ENCODE measurements at regions not wholly inside any gene's neighbourhood (a gene's known extent, or its start where the extent isn't known, plus 50 kb on each side); places are given as distances from the start of the nearest gene placed in this dataset.
A peak's percentile ranks its signal among the peaks of the same experiment; 100 is the strongest.

- DNase-seq (ENCODE audit: extremely low read depth in 1 of 11, low read depth in 9 of 11, low spot score in 4 of 11): no peak
These were observed 216.4 kb upstream of the P2RY1 start for GRCh38 chr3:152618529-152618928.

- DNase-seq (ENCODE audit: extremely low read depth in 1 of 11, low read depth in 9 of 11, low spot score in 4 of 11): no peak
These were observed 215.2 kb upstream of the P2RY1 start for GRCh38 chr3:152619691-152620090.

- DNase-seq (ENCODE audit: extremely low read depth in 1 of 11, low read depth in 9 of 11, low spot score in 4 of 11): no peak
These were observed 214.5 kb upstream of the P2RY1 start for GRCh38 chr3:152620395-152620794.

- no peak for DNase-seq (ENCODE audit: extremely low read depth in 1 of 11, low read depth in 9 of 11, low spot score in 4 of 11)
These were observed 213.7 kb upstream of the P2RY1 start for GRCh38 chr3:152621006-152621868.

- DNase-seq (ENCODE audit: extremely low read depth in 1 of 11, low read depth in 9 of 11, low spot score in 4 of 11): no peak
These were observed 212.7 kb upstream of the P2RY1 start for GRCh38 chr3:152621967-152622810.

GRCh38 chr3:152622811-152623167, 212.1 kb upstream of the P2RY1 start:
- no peak for DNase-seq (ENCODE audit: extremely low read depth in 1 of 11, low read depth in 9 of 11, low spot score in 4 of 11)

- no peak for DNase-seq (ENCODE audit: extremely low read depth in 1 of 11, low read depth in 9 of 11, low spot score in 4 of 11)
These were observed 211.5 kb upstream of the P2RY1 start for GRCh38 chr3:152623286-152623911.

- DNase-seq (ENCODE audit: extremely low read depth in 1 of 11, low read depth in 9 of 11, low spot score in 4 of 11): no peak
These were observed 208.7 kb upstream of the P2RY1 start for GRCh38 chr3:152626226-152626625.

- no peak for DNase-seq (ENCODE audit: extremely low read depth in 1 of 11, low read depth in 9 of 11, low spot score in 4 of 11)
These were observed 206.4 kb upstream of the P2RY1 start for GRCh38 chr3:152628496-152628895.

- DNase-seq (ENCODE audit: extremely low read depth in 1 of 11, low read depth in 9 of 11, low spot score in 4 of 11): no peak
These were observed 205.4 kb upstream of the P2RY1 start for GRCh38 chr3:152629363-152630122.

GRCh38 chr3:152635389-152635788, 199.5 kb upstream of the P2RY1 start:
- no peak for DNase-seq (ENCODE audit: extremely low read depth in 1 of 11, low read depth in 9 of 11, low spot score in 4 of 11)

- DNase-seq (ENCODE audit: extremely low read depth in 1 of 11, low read depth in 9 of 11, low spot score in 4 of 11): no peak
These were observed 198.3 kb upstream of the P2RY1 start for GRCh38 chr3:152636651-152637050.

- DNase-seq (ENCODE audit: extremely low read depth in 1 of 11, low read depth in 9 of 11, low spot score in 4 of 11): no peak
These were observed 196.7 kb upstream of the P2RY1 start for GRCh38 chr3:152638214-152638613.

GRCh38 chr3:152638707-152639450, 196.1 kb upstream of the P2RY1 start:
- DNase-seq (ENCODE audit: extremely low read depth in 1 of 11, low read depth in 9 of 11, low spot score in 4 of 11): peak in 1 of 11 donors; percentile 7

GRCh38 chr3:152641198-152641597, 193.7 kb upstream of the P2RY1 start:
- no peak for DNase-seq (ENCODE audit: extremely low read depth in 1 of 11, low read depth in 9 of 11, low spot score in 4 of 11)

- peak in 1 of 11 donors; percentile 15 for DNase-seq (ENCODE audit: extremely low read depth in 1 of 11, low read depth in 9 of 11, low spot score in 4 of 11)
These were observed 192.3 kb upstream of the P2RY1 start for GRCh38 chr3:152642658-152643057.

- no peak for DNase-seq (ENCODE audit: extremely low read depth in 1 of 11, low read depth in 9 of 11, low spot score in 4 of 11)
These were observed 190.5 kb upstream of the P2RY1 start for GRCh38 chr3:152644478-152644877.

GRCh38 chr3:152646004-152646403, 188.9 kb upstream of the P2RY1 start:
- no peak for DNase-seq (ENCODE audit: extremely low read depth in 1 of 11, low read depth in 9 of 11, low spot score in 4 of 11)

All from renal cortex interstitium (tissue), 11 donors.